OCI-LY3 (cell line): ENCODE measurements at regions not wholly inside any gene's neighbourhood (a gene's known extent, or its start where the extent isn't known, plus 50 kb on each side); places are given as distances from the start of the nearest gene placed in this dataset.

ENCODE experiments used
- H2AFZ ChIP-seq: fragments of 200-600, 300-600 bp; shearing (Covaris generic); 2 replicates; pipeline ENCODE4 v1.6.0; 2014; ENCODE audit warnings: antibody characterized with exemption, low read depth, low read length
- H3K27ac ChIP-seq: fragments of 200-600, 300-600 bp; sonication (generic); 2 replicates; pipeline ENCODE4 v1.5.1; 2014; ENCODE audit warnings: mild to moderate bottlenecking, low read length, moderate library complexity, mixed read lengths
- H3K27me3 ChIP-seq: fragments of 200-600, 300-600 bp; sonication (generic); 2 replicates; pipeline ENCODE4 v1.6.1; 2014; ENCODE audit warnings: low read depth, low read length, mixed read lengths
- H3K36me3 ChIP-seq: fragments of 200-600, 300-600 bp; sonication (generic); replicated peaks from 2 replicates; pipeline ENCODE3; 2014; ENCODE audit warnings: low read depth, low read length, mixed read lengths
- H3K4me1 ChIP-seq: fragments of 300-600, 200-600 bp; sonication (generic); 2 replicates; pipeline ENCODE4 v1.6.1; 2014; ENCODE audit warnings: low read length, mixed read lengths
- H3K4me2 ChIP-seq: fragments of 200-600, 300-600 bp; sonication (generic); 2 replicates; pipeline ENCODE4 v1.6.1; 2014; ENCODE audit warnings: low read length, mixed read lengths
- H3K4me3 ChIP-seq: fragments of 300-600, 200-600 bp; sonication (generic); 2 replicates; pipeline ENCODE4 v1.5.1; 2014; ENCODE audit warnings: antibody characterized with exemption, mild to moderate bottlenecking, low read length, moderate library complexity
- H3K79me2 ChIP-seq: fragments of 300-600, 200-600 bp; shearing (Covaris generic); 2 replicates; pipeline ENCODE4 v1.6.1; 2014; ENCODE audit warnings: mild to moderate bottlenecking, low read length, mixed read lengths
- H3K9ac ChIP-seq: fragments of 300-600, 200-600 bp; shearing (Covaris generic); 2 replicates; pipeline ENCODE4 v1.6.0; 2014; ENCODE audit warnings: mild to moderate bottlenecking, low read length, moderate library complexity
- H3K9me3 ChIP-seq: fragments of 200-600, 300-600 bp; shearing (Covaris generic); 2 replicates; pipeline ENCODE4 v1.6.1; 2014; ENCODE audit warnings: low read length, mixed read lengths; ENCODE audit not compliant: insufficient read depth
- H4K20me1 ChIP-seq: fragments of 200-600, 300-600 bp; sonication (generic); 2 replicates; pipeline ENCODE4 v1.6.1; 2016; ENCODE audit warnings: low read length, mixed read lengths; ENCODE audit not compliant: insufficient read depth
- EZH2phosphoT487 ChIP-seq: fragments of 200-600 bp; shearing (Covaris generic); IDR thresholded peaks from 2 replicates; pipeline ENCODE4 v1.6.1; 2018; ENCODE audit warnings: antibody characterized with exemption, mixed run types, low read depth
- TF ChIP-seq, protein P1 (sequence below): fragments of 200-600, 300-600 bp; sonication (generic); IDR thresholded peaks from 2 replicates; pipeline ENCODE4 v1.5.1; 2014; ENCODE audit warnings: antibody characterized with exemption, low read length, low read depth

DNA sequence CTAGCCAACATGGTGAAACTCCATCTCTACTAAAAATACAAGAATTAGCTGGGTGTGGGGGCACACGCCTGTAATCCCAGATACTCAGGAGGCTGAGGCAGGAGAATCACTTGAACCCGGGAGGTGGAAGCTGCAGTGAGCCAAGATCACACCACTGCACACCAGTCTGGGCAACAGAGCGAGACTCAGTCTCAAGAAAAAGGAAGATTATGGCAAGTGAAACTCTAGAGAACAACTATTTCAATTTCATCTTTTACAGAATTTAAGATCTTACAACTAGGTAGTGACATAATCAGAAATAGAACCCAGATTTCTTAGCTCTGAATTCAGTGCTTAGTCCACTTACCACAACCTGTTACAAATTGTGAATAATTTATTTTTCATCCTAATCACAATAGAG, 108.8 kb upstream of the MAP3K1 start:
- H2AFZ ChIP-seq: no peak overlapping the region
- H3K27ac ChIP-seq: no peak overlapping the region
- H4K20me1 ChIP-seq: no peaks in the 10 kb centered on the region
- H3K79me2 ChIP-seq: no peaks in the 10 kb centered on the region
- H3K4me2 ChIP-seq: peak overlapping the region; percentile 42; the same call in 1 of the 2 replicates
- peaks cover 26% of the 10 kb centered on the region for H3K4me1 ChIP-seq
- no peaks in the 10 kb centered on the region for H3K36me3 ChIP-seq
- no peaks in the 10 kb centered on the region for H3K9me3 ChIP-seq
- TF ChIP-seq, protein P1, sequence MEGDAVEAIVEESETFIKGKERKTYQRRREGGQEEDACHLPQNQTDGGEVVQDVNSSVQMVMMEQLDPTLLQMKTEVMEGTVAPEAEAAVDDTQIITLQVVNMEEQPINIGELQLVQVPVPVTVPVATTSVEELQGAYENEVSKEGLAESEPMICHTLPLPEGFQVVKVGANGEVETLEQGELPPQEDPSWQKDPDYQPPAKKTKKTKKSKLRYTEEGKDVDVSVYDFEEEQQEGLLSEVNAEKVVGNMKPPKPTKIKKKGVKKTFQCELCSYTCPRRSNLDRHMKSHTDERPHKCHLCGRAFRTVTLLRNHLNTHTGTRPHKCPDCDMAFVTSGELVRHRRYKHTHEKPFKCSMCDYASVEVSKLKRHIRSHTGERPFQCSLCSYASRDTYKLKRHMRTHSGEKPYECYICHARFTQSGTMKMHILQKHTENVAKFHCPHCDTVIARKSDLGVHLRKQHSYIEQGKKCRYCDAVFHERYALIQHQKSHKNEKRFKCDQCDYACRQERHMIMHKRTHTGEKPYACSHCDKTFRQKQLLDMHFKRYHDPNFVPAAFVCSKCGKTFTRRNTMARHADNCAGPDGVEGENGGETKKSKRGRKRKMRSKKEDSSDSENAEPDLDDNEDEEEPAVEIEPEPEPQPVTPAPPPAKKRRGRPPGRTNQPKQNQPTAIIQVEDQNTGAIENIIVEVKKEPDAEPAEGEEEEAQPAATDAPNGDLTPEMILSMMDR: no peak
- no peak for TF ChIP-seq EZH2phosphoT487
- no peaks in the 10 kb centered on the region for H3K27me3 ChIP-seq
- no peak overlapping the region for H3K9ac ChIP-seq
- no peak overlapping the region for H3K4me3 ChIP-seq

DNA sequence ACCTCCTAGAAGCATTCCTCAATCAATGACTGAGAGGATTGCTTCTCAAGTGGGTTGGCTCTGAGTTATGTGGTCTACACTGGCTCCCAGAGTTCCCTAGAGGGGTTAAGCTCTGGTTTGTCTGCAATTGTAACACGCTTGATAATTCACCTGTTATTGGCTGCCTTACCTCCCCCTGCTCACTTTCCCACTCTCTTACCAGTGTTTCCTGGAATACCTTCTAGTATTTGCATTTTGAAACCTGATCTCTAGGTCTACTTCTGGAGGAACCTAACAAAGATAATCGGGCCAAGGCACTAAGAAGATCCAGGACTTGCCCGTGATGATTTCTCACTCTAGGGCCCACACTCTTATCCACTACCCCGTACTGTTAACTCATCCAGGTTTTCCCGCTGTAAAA, 110.1 kb upstream of the MAP3K1 start:
- Histone ChIP-seq H3K9ac (no peak overlapping the region), H4K20me1 (no peaks in the 10 kb centered on the region), H3K27me3 (no peaks in the 10 kb centered on the region), H3K4me3 (no peak overlapping the region), H3K4me1 (peaks cover 26% of the 10 kb centered on the region), H2AFZ (no peak overlapping the region), H3K36me3 (no peaks in the 10 kb centered on the region), H3K27ac (no peak overlapping the region), H3K79me2 (no peaks in the 10 kb centered on the region), H3K9me3 (no peaks in the 10 kb centered on the region), H3K4me2 (no peak overlapping the region)
- TF ChIP-seq EZH2phosphoT487: no peak
- TF ChIP-seq, protein P1: no peak

DNA sequence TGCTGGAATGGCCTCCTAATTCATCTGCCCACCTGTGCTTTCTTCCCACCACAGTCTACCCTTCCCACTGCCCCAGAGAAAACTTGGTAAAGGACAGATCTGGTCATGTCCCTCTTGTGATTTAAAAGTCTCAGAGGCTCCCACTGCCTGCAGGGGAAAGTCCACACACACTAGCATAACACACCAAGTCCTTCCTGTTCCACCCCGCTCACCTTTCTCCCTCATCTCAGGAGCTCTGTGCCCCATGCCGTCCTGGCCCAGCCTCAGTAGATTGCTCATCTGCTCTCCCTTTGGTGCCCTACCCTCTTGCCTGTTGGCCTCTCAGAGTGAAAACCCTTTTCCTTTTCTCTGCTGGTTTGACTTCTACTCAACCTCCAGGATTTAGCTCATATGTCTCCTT, 111.4 kb upstream of the MAP3K1 start:
- Histone ChIP-seq H3K9me3 (no peaks in the 10 kb centered on the region), H3K27me3 (no peaks in the 10 kb centered on the region), H3K79me2 (no peaks in the 10 kb centered on the region), H3K4me3 (no peak overlapping the region), H3K27ac (no peak overlapping the region), H3K4me2 (no peak overlapping the region), H3K36me3 (no peaks in the 10 kb centered on the region), H3K4me1 (peaks cover 30% of the 10 kb centered on the region), H2AFZ (no peak overlapping the region), H4K20me1 (no peaks in the 10 kb centered on the region), H3K9ac (no peak overlapping the region)
- TF ChIP-seq, protein P1: no peak
- no peak for TF ChIP-seq EZH2phosphoT487

DNA sequence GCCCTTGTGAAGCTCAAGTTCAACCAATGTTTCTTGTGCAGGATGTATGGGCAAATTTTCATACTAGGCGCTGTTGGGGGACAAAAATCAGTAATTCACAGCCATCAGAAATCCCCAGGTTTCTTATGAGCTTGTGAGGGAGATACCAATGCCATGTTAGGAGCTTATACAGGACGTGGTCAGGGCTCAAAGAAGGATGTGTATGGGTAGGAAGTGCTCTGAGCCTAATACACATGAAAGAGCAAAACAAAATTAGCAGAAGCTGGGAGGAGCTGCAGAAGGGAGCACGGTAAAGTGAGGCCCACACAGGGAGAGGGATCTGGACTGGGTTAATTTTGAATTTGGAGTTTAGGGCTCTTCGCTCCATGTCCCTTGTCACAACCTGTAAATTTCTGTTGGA, 114.6 kb upstream of the MAP3K1 start:
- Histone ChIP-seq H3K4me2 (no peak overlapping the region), H3K36me3 (no peaks in the 10 kb centered on the region), H3K79me2 (no peaks in the 10 kb centered on the region), H3K27ac (no peak overlapping the region), H2AFZ (no peak overlapping the region), H4K20me1 (no peaks in the 10 kb centered on the region), H3K27me3 (no peaks in the 10 kb centered on the region), H3K4me1 (peaks cover 35% of the 10 kb centered on the region), H3K4me3 (no peak overlapping the region), H3K9ac (no peak overlapping the region), H3K9me3 (no peaks in the 10 kb centered on the region)
- TF ChIP-seq EZH2phosphoT487: no peak
- TF ChIP-seq, protein P1: no peak
